Superior temporal gyrus (tissue), 1 donor: ENCODE measurements at regions not wholly inside any gene's neighbourhood (a gene's known extent, or its start where the extent isn't known, plus 50 kb on each side); places are given as distances from the start of the nearest gene placed in this dataset.
"Not testable (repeated sequence)": the region's sequence is repeated elsewhere in the genome, so short reads cannot be mapped to it uniquely, and the experiment has no call there.

Experiments used
- DNase-seq: peaks from one replicate; pipeline ENCODE4 v3.0.0-alpha.2; 2016; ENCODE audit errors: extremely low spot score

DNA sequence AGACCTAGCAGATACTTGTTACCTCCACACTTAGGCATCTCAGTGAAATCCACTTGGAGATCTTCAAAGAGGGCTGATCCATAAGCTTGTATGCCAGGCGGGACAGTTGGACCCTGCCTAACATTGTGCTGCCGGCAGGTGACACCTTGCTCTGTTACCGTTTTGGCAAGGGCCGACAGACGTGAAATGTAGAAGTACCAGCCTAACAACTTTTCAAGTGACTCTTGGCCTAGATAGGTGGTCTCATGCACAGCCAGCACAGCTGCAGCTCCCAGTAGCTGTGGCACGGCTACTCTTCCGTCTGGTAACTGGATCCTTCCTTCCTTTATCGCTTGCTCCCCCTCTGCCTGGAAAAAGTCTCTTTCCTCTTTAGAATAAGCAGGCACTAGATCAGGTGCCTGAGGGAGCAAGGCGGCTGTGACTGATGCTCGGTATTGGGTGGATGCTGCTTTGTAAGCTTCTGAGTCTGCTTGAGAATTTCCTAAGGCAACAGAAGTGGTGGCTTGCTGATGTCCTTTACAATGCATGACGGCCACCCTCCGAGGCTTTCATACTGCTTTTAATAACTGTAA, 713.5 kb downstream of the AMY1C start:
- DNase-seq = no peak

DNA sequence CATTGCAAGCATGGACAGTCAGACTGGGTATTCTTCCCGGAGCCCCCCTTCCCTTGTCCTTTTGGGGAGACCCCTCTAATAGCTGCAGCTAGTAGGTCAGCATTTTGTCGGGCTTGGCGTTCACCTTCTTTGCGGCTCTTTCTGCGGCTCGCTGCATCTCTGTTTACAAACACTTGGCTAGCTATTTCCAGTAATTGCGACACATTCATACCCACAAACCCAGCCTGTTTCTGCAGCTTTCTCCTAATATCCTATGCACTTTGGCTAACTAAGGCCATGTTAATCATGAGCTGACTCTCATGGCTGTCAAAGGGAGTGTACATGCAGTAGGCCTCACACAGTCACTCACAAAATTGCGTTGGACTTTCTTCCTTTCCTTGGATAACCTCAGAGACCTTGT, 716.4 kb downstream of the AMY1C start:
- DNase-seq = no peak

DNA sequence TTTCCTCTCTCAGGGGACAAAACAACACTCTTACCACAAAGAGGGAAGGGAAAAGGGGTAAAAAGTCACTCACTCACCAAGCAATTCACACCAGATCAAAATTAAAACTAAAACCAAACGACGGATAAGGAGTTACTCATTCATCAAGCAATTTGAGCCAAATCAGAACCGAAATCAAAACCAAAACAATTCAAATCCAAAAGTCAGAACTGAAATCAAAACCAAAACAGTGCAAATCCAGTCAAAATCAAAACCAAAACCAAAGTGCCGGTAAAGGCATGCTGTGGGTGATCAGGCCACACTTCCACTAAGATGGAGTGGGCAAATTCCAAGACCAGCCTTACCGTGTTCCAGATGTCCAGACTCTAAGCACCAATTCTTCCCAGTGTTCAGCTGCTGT, 717.9 kb downstream of the AMY1C start:
- DNase-seq = no peak

DNA sequence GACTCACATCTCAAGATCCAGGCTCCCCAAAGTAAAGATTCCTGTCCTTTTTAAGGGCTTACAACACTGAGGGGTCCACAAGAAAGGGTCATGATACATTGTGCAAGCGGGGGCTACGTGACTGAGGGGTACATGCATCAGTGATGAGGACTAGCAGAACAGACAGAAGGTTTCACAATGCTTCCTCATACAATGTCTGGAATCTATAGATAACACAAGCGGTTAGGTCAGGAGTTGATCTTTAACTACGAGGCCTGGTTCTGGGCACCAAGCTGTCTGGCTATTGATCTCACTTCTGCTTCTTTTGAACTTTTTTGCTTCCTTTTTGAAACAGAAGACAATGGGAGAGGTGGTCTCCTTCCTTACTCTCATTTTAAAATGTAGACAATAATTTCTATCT, 718.6 kb downstream of the AMY1C start:
- no peak for DNase-seq

DNA sequence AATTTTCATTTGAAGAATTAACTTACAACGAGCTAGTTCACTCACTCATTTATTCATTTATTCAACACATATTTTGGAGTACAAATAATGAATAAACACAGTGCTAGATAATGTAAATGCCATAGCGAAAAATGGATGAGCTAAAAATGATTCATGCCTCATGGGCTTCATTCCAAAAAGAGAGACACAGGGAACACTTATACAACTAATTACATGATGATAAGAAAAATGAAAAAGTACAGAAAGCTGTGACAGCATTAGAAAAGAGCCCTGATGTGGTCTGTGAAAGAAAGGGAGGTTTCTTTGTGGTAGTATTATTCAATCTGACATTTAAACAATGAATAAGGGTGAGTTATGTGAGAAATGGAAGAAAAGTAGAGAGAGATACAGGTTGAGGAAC, 726.4 kb downstream of the AMY1C start:
- DNase-seq = peak; percentile 33

DNA sequence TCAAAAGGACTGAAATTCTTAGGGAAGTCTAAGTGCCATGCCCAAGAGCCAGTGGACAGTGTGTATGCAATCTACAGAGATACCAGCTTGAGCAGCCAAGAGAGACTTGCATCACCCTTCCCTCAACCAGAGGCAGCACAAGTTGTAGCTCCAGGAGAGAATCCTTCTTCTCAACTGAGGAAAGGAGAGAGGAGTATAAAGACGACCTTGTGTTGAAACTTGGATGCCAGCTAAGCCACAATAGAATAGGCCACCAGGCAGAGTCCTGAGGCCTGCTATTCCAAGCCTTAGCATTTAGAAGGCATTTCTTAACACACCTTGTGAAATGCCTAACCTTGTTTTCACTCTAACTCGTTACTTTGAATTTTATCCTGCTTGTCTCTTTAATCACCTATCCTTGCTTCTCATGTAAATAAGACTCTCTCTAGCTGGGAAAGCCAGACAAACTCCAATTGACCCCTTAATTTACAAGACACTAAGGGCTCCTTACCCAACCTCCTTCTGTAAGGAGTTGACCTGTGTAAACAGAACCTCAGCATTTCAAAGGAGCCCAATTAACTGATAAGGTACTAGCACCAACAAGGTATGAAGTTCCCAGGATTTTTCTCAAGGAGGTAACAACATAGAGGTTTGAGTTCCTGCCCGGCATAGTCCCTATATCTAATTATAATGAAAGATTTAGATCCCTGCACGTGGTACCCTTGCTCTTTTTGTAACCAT, 738.8 kb downstream of the AMY1C start:
- DNase-seq = no peak

DNA sequence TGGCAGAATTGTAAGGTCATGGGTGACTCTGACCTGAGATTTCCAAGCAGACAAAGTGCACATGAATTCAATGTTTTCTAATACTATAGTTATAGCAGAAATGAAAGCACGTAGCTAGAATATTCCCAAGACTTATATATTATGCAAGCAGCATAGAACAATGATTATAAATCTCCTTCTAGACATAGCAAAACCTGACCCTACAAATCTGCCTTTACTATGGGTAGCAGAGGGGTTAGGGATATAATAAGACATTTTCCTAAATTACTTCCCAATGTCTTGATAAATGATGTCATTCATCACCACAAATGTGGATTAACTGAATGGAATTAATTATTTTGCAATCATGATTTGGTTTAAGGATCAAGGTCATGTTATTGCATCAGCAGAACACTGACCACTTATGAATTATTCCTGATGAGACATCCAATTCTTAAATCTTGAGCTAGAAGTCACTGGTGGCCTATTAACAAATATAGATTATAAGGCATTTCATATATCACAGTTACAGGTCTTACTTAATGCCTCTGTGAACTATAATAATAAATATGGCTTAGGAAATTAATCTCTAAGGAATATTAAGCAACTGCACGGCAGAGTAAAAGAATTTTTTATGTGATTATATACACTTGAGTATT, 776.6 kb downstream of the AMY1C start:
- DNase-seq = no peak

DNA sequence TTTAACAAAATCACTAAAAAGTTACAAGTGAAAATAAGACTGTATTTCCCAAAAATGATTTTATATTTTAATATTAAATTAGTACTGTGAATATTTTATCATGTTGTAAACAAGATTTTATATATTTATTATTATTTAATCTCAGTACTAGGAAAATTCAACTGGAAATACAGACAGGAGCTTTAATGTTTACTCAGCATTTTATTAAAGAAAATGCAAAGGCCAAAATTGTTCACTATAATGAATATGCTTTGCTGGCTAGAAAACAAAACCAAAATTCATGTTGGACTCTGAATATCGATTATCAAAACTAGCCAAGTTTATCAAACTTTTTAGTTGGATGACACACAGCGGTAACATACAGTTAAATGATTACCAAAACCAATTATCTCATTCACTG, 782.3 kb downstream of the AMY1C start:
- DNase-seq = no peak

DNA sequence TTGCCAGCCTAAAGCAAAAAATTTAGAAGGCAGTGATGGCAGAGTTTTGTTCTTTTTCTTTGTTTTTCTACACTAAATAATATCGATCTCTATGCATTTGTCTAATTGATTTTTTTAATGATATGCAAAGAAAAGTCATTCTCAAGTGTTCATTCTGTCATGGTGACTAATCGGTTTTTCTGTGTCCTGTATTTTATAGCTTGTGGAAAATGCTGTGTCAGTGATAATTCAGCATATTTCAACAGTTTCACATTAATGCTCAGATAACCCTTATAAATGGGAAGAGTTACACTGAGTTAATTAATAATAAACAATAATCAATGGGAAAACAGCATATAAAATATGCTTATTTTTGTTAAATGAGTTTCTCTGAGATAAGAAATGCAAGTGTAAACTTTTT, 824.9 kb downstream of the AMY1C start:
- DNase-seq = no peak

DNA sequence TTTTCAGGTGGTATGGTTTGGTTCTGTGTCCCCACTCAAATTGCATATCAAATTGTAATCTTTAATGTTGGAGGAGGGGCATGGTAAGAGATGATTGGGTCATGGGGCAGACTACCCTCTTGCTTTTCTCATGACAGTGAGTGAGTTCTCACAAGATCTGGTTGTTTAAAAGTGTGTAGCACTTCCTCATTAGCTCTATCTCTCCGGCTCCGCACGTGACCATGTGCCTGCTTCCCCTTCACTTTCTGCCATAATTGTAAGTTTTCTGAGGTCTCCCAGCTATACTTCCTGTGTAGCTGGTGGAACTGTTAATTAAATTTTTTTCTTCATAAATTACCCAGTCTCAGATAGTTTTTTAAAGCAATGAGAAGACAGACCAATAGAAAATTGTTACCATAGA, 843.2 kb downstream of the AMY1C start:
- no peak for DNase-seq

DNA sequence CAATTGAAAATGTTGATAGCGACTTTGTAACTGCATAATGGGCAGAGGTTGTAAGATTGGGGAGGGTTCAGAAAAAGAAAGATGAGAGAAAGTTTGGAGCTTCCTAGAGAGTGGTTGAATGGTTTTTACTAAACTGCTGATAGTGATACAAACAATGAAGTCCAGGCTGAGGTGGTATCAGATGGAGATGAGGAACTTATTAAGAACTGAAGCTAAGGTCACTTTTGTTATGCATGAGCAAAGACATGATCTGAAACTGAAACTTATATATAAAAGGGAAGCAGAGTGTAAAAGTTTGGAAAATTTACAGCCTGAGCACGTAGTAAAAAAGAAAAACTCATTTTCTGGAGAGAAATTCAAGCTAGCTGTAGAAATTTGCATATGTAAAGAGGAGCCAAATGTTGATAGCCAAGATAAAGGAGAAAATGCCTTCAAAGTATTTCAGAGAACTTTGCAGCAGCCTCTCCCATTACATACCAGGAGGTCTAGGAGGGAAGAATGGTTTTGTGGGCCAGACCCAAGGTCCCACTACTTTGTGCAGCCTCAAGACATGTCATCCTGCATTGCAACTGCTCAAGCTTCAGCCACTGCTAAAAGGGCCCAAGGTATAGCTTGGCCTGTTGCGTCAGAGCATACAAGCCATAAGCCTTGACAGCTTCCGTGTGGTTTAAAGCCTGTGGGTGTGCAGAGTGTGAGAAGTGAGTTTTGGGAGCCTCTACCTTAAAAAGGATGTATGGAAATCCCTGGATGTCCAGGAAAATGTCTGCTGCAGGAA, 843.9 kb downstream of the AMY1C start:
- peak; percentile 13 for DNase-seq

DNA sequence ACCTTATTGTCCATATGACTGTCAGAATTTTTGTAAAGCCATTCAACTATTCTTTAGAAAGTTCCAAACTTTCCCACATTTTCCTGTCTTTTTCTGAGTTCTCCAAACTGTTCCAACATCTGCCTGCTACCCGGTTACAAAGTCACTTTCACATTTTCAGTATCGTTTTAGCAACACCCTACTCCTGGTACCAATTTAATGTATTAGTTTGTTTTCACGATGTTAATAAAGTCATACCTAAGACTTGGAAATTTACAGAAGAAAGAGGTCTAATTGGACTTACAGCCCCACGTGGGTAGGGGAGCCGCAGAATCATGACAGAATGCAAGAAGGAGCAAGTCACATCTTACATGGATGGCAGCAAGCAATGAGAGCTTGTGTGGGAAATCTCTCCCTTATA, 867.8 kb downstream of the AMY1C start:
- DNase-seq = no peak

DNA sequence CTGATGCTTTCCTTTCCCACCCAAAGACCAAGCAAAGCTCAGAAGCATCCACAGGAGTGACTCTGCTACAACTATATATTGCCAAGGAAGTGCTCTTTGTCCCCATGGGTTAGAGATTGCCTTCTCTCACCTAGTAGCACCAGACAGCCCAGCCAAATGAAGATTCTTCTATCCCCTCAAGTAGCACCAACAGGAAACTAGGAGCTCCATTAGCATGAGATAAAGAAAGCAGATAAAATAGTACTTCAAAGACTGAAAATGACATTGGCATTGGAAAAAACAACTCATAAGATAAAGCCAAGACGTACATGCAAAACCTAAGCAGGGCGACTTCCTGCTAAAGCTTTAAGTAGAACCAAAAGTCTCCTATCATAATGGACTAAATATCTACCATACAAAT, 871.5 kb downstream of the AMY1C start:
- no peak for DNase-seq

DNA sequence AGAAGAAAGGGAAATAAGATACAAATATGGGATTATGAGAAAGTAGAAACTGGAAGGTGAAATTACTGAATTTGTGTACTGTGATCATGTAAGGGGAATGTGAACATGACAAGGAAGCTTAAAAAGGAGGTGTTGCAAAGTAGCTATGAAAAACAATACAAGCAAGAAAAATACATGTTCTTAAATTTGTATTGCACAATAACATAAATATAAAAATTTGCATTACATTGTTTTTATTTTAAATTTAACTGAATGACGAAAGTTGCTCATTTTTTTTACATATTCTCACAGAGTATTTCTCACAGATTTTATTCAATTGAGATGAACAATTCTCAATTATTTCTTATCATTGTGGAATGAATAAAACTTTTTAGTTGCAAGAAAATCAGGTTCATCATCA, 874.8 kb downstream of the AMY1C start:
- DNase-seq = no peak

DNA sequence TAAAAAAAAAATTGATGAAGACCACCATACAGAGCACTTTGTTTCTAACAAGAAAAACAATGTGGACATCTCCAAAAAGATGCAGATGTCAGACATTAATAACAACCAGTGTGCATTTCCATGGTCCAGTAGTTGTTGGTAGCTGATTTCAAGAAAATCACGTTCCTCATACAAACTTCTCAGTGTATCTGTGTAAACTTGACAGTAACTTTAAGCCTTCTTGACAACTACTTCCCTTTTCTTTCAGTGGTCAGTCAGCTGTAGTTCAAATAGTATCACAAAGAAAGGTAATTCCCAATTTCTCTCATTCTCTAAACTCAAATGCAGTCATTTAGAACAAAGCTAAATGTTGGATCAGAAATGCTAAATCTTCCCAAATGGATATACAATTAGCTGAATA, 879.9 kb downstream of the AMY1C start:
- DNase-seq = no peak

DNA sequence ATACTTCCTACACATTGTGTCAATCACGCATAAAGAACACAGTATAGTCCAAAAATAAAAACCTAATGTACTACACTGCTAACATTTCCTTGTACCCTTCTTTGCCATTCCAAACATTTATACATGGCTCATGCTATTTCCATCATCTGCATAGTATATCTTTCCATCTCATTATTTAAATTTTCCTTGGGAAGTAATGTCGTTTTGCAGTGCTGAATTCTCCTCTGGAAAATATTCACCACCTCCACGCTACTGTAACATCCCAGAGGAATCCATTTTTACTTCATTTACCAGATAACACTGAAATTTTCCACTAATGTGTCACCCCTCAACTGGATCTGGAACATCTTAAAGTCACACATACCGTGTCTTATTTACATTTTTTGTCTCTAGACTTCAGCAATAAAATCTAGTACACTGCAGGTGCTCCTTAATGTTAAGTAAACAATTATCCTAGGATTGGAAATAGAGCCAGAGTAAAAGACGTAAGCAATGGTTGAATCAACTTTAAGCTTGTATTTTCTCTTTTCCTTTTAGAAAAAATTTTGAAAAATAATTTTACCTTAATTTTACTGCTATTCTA, 881.0 kb downstream of the AMY1C start:
- DNase-seq = no peak

DNA sequence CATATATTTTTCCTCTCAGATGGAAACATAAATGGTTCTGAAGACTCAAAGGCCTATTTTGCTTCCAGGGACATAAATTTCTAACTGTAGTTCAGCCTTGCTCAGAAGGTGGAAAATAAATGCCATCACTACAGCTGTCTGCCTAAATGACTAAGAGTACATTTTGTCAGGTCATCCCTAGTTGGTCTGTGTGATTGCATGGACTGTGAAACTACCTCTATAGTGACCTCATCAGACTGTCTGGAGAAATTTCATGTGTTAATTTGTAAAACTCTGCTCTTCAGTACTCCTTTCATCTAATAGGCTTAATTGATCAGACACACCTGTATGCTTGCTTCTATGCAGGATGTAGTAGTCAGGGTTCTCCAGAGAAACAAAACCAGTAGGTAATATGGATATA, 886.9 kb downstream of the AMY1C start:
- DNase-seq = no peak

DNA sequence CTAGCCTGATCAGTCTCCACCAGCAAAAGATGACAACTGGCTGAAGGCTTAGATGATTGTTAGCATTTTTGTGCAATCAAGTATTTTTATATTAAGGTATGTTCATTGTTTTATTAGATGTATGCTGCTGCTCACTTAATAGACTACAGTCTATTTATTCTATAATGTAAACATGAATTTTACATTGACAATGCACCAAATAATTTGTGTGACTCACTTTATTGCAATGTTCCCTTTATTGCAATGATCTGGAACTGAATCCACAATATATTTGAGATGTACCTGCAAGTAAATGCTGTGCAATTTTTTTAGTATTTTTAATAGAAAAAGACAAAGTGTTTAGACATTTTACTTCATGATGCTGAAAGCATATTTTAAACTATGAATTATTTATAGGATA, 896.5 kb downstream of the AMY1C start:
- no peak for DNase-seq

DNA sequence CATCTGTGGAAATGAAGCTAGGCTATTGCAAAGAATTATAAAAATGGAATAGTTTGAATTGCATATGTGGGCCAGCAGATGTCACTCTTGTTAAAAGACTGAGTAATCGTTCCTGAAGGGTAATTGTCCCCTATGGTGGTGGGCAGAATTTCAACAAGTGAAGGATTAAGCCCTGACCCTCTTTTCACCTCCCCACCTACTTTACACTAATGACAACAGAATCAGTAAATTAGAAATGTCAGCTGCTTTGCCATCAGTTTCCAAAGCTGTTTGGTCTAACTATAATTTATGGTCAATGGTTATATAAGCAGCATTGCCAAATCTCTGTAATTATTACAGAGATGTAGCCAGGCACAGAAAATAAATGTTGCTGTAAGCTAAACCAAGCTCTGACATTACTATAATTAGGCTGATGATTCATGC, 898.6 kb downstream of the AMY1C start:
- DNase-seq = peak; percentile 58

DNA sequence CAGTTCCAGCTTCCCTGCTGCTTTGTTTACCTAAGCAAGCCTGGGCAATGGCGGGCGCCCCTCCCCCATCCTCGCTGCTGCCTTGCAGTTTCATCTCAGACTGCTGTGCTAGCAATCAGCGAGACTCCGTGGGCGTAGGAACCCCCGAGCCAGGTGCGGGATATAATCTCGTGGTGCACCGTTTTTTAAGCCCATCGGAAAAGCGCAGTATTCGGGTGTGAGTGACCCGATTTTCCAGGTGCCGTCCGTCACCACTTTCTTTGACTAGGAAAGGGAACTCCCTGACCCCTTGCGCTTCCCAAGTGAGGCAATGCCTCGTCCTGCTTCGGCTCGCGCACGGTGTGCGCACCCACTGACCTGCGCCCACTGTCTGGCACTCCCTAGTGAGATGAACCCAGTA, 914.7 kb downstream of the AMY1C start:
- not testable (repeated sequence) for DNase-seq

DNA sequence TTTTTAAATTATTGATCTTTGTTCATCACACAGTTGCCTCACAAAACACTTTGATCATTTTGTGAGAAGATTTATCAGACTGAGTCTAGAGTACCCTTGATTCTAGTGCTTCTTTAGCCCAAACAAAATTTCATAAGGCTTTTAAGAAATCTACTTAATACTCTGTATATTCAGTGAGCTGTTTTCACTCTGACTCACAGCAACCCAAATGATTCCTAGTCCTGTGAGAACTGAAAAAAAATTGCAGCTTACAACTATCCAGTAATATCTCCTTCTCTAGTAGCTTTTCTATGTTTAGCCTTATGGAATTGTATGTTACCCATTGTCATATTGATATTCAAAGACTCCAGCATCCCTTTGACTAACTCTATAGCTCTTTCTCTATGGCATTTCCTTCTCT, 915.6 kb downstream of the AMY1C start:
- DNase-seq = no peak

DNA sequence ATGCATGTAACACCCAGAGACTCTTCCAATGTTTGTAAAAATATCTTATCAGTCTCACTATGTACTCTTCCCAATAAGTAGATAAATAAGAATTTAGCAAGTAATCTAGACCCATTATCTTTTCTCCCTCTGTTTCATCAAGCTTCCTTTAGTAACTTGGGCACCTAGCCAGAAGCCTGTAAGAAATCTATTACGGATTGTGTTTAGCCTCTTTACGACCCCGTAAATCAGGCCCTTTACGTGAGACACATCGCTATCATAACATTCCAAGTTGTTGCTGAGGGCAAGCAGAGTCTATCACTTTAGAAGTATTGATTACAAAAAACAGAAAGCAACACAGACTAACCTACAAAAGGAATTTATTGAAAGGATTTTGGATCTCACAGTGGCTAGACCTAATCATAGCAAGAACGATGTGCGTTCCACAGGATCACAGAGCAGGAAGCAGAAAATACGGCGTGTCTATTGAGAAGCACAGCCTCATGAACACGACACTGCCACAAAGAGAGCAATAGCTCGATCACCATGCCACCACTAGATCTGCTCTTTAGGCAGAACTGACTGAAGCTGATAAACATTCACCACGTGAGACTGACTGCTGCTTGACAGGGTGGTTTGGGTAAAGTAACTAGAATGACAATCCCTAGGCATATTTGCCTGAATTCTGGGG, 922.1 kb downstream of the AMY1C start:
- DNase-seq = no peak
